Heart left ventricle (tissue), 13 donors: ENCODE measurements at regions not wholly inside any gene's neighbourhood (a gene's known extent, or its start where the extent isn't known, plus 50 kb on each side); places are given as distances from the start of the nearest gene placed in this dataset.

Experiments
- CTCF ChIP-seq, 12 donors: fragments of 200-600 bp; sonication (generic) in 4 of 12; IDR thresholded peaks; one replicate each; pipeline versions ENCODE4 v1.5.0 to v1.8.0; 2018 to 2022; ENCODE audit warnings: antibody characterized with exemption in 12 of 12, mild to moderate bottlenecking in 5 of 12
- POLR2A ChIP-seq, 2 donors: fragments of 450-650 bp; IDR thresholded peaks; one replicate each; pipeline ENCODE4 v1.6.1; 2017; ENCODE audit warnings: antibody characterized with exemption in 2 of 2, mild to moderate bottlenecking in 2 of 2, moderate library complexity in 2 of 2
- donor health status: ischemic (EF 13 %, LVEDD 7.1; RV severe dilation, severe dysfunction).
- donor health status: DM: no; HTN: yes; CAD: no.
- donor health status: DM: no; HTN: no; CAD: no.
- donor health status: ischemic (EF 25% LVEDD 6.9; RV normal size, moderate dysfunction).
- donor health status: ischemic (EF 25% LVEDD 5.7; RV mildly dilated, moderate dysfunction).
- donor health status: ischemic (EF 35%, LVEDD 5.7; RV mildly dilated, moderate dysfunction).
- donor health status: nonischemic (EF 11% LVEDD 7.7; RV severe dilation, severe dysfunction).
- donor health status: DM: yes; HTN: yes; CAD: no.
- donor health status: PGD.
- donor health status: ischemic (EF 29% LVEDD 5.4; RV normal size, mild dysfunction).
- donor health status: nonischemic (EF 23%, LVEDD 6.1; RV moderate dilation, normal function).

- TF ChIP-seq CTCF (IDR thresholded peaks at IDR 0.05) (no peak), POLR2A (IDR thresholded peaks at IDR 0.05) (no peak)
These were observed 501.9 kb downstream of the RAPGEF2 start for GRCh38 chr4:159604781-159605180.
